HL-60 (cell line): ENCODE measurements at regions not wholly inside any gene's neighbourhood (a gene's known extent, or its start where the extent isn't known, plus 50 kb on each side); places are given as distances from the start of the nearest gene placed in this dataset.

Experiments
- DNase-seq, 2 experiments: peaks; one replicate each; pipeline ENCODE4 v3.0.0-alpha.2; 2010 to 2020; ENCODE audit warnings: low read depth in 1 of 2, low spot score in 1 of 2
- H3K27ac ChIP-seq: fragments of 250-450 bp; sonication (Bioruptor Pico); replicated peaks from 2 replicates; pipeline ENCODE4 v1.5.1; 2020; ENCODE audit warnings: mild to moderate bottlenecking, moderate library complexity
- H3K27me3 ChIP-seq: fragments of 250-450 bp; sonication (Bioruptor Pico); 2 replicates; pipeline ENCODE4 v1.5.1; 2021; ENCODE audit warnings: mild to moderate bottlenecking, moderate library complexity; ENCODE audit not compliant: insufficient read depth, poor library complexity, severe bottlenecking
- H3K4me3 ChIP-seq: replicated peaks from 2 replicates; pipeline ENCODE4 v1.5.1; 2011; ENCODE audit warnings: mild to moderate bottlenecking, control low read depth, low read length; ENCODE audit not compliant: insufficient read depth
- GABPA ChIP-seq: IDR thresholded peaks from 2 replicates; pipeline ENCODE4 v1.6.1; 2012; ENCODE audit warnings: low read depth
- POLR2AphosphoS5 ChIP-seq: IDR thresholded peaks from 2 replicates; pipeline ENCODE4 v1.6.1; 2012; ENCODE audit warnings: low read depth
- SPI1 ChIP-seq: IDR thresholded peaks from 2 replicates; pipeline ENCODE4 v1.6.1; 2012; ENCODE audit warnings: low read depth, mild to moderate bottlenecking, borderline replicate concordance
- TF ChIP-seq, protein P1 (sequence below): IDR thresholded peaks from 2 replicates; pipeline ENCODE4 v1.6.1; 2012; ENCODE audit warnings: low read depth; ENCODE audit not compliant: insufficient replicate concordance
- TF ChIP-seq, protein P2 (sequence below): IDR thresholded peaks from one replicate; pipeline ENCODE4 v1.5.1; 2011; ENCODE audit warnings: low read length, control low read depth, inconsistent platforms; ENCODE audit not compliant: insufficient read depth

DNA sequence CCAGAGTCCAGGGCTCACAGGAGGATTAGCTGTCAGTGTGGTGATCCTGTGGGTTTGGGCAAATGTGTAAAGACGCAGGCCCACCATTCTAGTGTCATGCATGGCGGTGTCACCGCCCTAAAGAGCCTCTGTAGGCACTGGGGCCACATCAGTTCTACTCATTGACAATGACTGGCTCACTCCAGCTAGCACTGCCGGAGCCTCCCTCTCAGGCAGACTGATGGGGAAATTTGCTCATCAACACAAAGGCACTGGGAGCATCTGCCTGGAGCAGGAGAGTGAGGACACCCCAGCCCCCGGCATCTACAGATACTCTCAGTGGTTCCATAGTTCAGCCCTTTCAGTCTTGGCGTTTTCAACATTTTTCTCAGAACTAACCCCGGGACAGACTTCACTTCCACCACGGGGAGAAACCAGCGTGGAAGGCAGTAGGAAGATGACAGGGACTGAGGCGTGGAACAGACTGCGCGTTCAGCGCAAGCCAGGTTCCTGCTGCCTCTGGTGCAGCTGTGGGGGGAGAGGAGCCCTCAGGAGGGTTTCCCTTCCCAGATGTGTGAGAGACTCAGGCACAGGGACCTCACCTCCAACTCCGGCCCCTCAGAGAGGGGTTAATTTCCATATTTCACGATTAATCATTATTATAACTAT lies 256.6 kb downstream of the RBFOX3 start:
- TF ChIP-seq, protein P1, sequence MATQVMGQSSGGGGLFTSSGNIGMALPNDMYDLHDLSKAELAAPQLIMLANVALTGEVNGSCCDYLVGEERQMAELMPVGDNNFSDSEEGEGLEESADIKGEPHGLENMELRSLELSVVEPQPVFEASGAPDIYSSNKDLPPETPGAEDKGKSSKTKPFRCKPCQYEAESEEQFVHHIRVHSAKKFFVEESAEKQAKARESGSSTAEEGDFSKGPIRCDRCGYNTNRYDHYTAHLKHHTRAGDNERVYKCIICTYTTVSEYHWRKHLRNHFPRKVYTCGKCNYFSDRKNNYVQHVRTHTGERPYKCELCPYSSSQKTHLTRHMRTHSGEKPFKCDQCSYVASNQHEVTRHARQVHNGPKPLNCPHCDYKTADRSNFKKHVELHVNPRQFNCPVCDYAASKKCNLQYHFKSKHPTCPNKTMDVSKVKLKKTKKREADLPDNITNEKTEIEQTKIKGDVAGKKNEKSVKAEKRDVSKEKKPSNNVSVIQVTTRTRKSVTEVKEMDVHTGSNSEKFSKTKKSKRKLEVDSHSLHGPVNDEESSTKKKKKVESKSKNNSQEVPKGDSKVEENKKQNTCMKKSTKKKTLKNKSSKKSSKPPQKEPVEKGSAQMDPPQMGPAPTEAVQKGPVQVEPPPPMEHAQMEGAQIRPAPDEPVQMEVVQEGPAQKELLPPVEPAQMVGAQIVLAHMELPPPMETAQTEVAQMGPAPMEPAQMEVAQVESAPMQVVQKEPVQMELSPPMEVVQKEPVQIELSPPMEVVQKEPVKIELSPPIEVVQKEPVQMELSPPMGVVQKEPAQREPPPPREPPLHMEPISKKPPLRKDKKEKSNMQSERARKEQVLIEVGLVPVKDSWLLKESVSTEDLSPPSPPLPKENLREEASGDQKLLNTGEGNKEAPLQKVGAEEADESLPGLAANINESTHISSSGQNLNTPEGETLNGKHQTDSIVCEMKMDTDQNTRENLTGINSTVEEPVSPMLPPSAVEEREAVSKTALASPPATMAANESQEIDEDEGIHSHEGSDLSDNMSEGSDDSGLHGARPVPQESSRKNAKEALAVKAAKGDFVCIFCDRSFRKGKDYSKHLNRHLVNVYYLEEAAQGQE = no peak
- TF ChIP-seq SPI1 = no peak
- TF ChIP-seq, protein P2, sequence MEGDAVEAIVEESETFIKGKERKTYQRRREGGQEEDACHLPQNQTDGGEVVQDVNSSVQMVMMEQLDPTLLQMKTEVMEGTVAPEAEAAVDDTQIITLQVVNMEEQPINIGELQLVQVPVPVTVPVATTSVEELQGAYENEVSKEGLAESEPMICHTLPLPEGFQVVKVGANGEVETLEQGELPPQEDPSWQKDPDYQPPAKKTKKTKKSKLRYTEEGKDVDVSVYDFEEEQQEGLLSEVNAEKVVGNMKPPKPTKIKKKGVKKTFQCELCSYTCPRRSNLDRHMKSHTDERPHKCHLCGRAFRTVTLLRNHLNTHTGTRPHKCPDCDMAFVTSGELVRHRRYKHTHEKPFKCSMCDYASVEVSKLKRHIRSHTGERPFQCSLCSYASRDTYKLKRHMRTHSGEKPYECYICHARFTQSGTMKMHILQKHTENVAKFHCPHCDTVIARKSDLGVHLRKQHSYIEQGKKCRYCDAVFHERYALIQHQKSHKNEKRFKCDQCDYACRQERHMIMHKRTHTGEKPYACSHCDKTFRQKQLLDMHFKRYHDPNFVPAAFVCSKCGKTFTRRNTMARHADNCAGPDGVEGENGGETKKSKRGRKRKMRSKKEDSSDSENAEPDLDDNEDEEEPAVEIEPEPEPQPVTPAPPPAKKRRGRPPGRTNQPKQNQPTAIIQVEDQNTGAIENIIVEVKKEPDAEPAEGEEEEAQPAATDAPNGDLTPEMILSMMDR = no peak
- TF ChIP-seq GABPA = no peak
- no peak for TF ChIP-seq POLR2AphosphoS5
- DNase-seq = no peak
- Histone ChIP-seq H3K27ac (no peak overlapping the region), H3K4me3 (no peak overlapping the region), H3K27me3 (no peaks in the 10 kb centered on the region)

DNA sequence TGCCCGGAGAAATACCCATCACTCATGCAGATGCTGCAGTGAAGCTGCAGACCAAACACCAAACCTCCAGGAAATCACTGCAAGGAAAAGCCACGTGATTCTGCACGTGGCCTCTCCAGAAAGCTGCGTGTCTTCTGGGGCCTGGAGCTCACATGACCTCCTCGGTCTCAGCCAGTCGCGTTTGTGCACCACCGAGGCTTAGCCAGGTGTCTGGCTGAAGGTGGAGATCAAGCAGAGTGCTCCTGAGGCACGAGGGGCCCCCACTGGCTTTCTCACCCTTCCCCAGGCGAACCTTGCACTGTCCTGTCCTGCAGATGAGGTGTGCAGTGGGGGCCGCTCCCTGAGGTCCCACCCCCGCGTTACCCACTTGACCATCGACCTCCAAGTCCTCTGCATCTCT lies 257.3 kb downstream of the RBFOX3 start:
- no peaks in the 10 kb centered on the region for H3K27me3 ChIP-seq
- TF ChIP-seq, protein P2 = no peak
- TF ChIP-seq GABPA = no peak
- TF ChIP-seq, protein P1 = no peak
- TF ChIP-seq SPI1 = no peak
- TF ChIP-seq POLR2AphosphoS5 = no peak
- no peak overlapping the region for H3K4me3 ChIP-seq
- H3K27ac ChIP-seq = no peak overlapping the region
- DNase-seq = no peak

DNA sequence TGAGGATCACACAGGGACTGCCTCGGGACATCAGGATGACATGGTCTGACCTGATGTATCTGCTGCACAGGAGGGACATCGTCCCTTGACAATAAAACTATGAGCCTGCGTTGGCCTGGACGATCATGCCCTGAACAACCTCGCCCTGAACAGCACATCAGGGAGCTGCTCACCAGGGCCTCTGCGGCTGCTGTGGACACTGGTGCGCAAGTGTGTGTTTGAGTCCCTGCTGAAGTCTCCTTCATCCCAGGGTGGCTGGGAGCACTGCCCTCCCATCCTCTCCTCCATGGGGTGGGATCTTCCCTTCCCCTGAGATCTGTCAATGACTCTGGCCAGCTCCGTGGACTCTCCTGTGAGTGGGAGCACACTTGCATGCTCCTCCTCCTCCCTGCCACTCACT lies 257.8 kb downstream of the RBFOX3 start:
- TF ChIP-seq POLR2AphosphoS5 = no peak
- TF ChIP-seq SPI1 = no peak
- TF ChIP-seq, protein P1 = no peak
- TF ChIP-seq, protein P2 = no peak
- no peak for TF ChIP-seq GABPA
- H3K27ac ChIP-seq = no peak overlapping the region
- H3K27me3 ChIP-seq = no peaks in the 10 kb centered on the region
- DNase-seq = no peak
- no peak overlapping the region for H3K4me3 ChIP-seq
